Memory B cell (primary cell): ENCODE measurements at regions not wholly inside any gene's neighbourhood (a gene's known extent, or its start where the extent isn't known, plus 50 kb on each side); places are given as distances from the start of the nearest gene placed in this dataset.

Experiments
- ATAC-seq: fragments of 150-1000 bp; cut with Tn5 transposase; 2 replicates; pipeline ENCODE4 v1.10.0; 2021; ENCODE audit warnings: low read depth, mild to moderate bottlenecking, moderate library complexity
- DNase-seq, 2 donors: peaks; one replicate each; pipeline ENCODE4 v3.0.0; 2022; ENCODE audit warnings: low spot score in 2 of 2
- H3K27ac Mint-ChIP-seq: one replicate; pipeline ENCODE4 v1.8.0; 2022; ENCODE audit warnings: mild to moderate bottlenecking, moderate library complexity, mixed read lengths
- H3K27me3 Mint-ChIP-seq: one replicate; pipeline ENCODE4 v1.8.0; 2022; ENCODE audit warnings: mixed read lengths
- H3K36me3 Mint-ChIP-seq: one replicate; pipeline ENCODE4 v1.8.0; 2022; ENCODE audit warnings: mild to moderate bottlenecking, mixed read lengths
- H3K4me1 Mint-ChIP-seq: one replicate; pipeline ENCODE4 v1.8.0; 2022; ENCODE audit warnings: mixed read lengths
- H3K4me3 Mint-ChIP-seq: one replicate; pipeline ENCODE4 v1.8.0; 2022; ENCODE audit warnings: mild to moderate bottlenecking, moderate library complexity, mixed read lengths
- H3K9me3 Mint-ChIP-seq: one replicate; pipeline ENCODE4 v1.8.0; 2022; ENCODE audit warnings: mixed read lengths

DNA sequence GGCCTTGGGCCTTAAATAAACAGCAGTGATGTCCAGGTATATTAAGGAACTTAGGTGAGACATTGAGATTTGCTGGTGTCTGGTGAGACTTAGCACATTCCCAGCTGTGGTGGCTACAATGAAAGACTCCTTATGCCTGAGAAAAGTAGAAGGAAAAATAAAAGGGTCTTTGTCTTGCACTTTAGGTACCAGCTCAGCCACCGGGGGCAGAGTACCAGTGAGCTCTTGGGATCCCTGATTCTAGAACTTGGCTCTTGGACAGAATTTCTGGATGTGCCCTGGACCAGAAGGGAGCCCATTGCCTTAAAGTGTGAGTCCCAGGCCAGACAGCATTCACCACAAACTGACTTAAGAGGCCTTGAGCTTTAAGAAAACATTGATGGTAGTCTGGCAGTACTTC lies 1038.7 kb downstream of the SORCS3 start:
- H3K4me3 Mint-ChIP-seq = no peak overlapping the region
- no peaks in the 10 kb centered on the region for H3K27me3 Mint-ChIP-seq
- no peak for DNase-seq
- no peak overlapping the region for H3K27ac Mint-ChIP-seq
- ATAC-seq = no peak
- no peaks in the 10 kb centered on the region for H3K36me3 Mint-ChIP-seq
- no peaks in the 10 kb centered on the region for H3K4me1 Mint-ChIP-seq
- H3K9me3 Mint-ChIP-seq = peaks cover 18% of the 10 kb centered on the region

DNA sequence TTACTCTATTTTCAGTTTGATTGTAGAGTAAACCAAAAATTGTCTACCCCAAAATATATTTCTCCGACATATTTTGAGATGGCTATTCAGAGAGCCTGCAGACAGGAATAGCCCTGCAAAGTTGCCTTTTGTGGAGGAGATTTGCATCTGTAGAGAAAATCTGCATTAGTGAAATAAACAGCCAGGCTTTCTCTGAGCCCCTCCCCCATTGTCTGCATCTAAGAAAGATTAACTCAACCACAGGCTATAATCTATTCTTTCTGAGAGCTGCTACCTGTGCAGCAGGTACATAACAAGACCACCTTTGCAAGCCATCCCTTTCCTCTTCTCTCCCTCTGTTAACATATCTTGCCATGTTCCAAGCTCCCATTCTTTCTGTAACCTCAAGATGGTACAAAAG lies 1034.2 kb downstream of the SORCS3 start:
- DNase-seq (no peak), ATAC-seq (no peak)
- no peaks in the 10 kb centered on the region for H3K36me3 Mint-ChIP-seq
- no peak overlapping the region for H3K4me3 Mint-ChIP-seq
- H3K27ac Mint-ChIP-seq = no peak overlapping the region
- no peaks in the 10 kb centered on the region for H3K4me1 Mint-ChIP-seq
- H3K27me3 Mint-ChIP-seq = no peaks in the 10 kb centered on the region
- peaks cover 13% of the 10 kb centered on the region for H3K9me3 Mint-ChIP-seq

- H3K4me1 Mint-ChIP-seq = no peaks in the 10 kb centered on the region
- DNase-seq (no peak), ATAC-seq (no peak)
- peaks cover 13% of the 10 kb centered on the region for H3K9me3 Mint-ChIP-seq
- H3K27me3 Mint-ChIP-seq = no peaks in the 10 kb centered on the region
- no peaks in the 10 kb centered on the region for H3K36me3 Mint-ChIP-seq
- no peak overlapping the region for H3K4me3 Mint-ChIP-seq
- no peak overlapping the region for H3K27ac Mint-ChIP-seq
Observed at GRCh38 chr10:105674448-105674847, 1033.4 kb downstream of the SORCS3 start.

DNA sequence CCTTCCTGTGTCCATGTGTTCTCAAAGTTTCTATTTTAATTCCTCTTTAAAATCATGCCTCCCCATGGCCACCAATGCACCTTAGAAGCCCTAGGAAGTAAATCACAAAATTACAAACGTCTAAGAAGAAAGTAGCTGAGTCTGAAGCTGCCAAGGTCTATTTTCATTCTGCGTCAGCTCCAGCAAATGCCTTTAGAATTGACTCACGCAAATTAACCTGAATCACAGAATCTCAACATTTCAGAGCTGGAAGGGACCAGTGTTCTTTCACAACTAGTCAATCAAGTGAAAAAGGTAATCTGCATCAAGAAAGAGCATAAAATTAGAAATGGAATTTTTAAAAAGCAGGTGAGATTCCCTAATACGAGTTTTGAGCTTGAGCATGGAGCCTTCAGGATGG lies 1017.6 kb downstream of the SORCS3 start:
- Mint-ChIP-seq H3K36me3 (no peaks in the 10 kb centered on the region), H3K4me3 (no peak overlapping the region), H3K27me3 (no peaks in the 10 kb centered on the region), H3K4me1 (no peaks in the 10 kb centered on the region), H3K9me3 (peaks cover 7% of the 10 kb centered on the region), H3K27ac (no peak overlapping the region)
- ATAC-seq (no peak), DNase-seq (no peak)

DNA sequence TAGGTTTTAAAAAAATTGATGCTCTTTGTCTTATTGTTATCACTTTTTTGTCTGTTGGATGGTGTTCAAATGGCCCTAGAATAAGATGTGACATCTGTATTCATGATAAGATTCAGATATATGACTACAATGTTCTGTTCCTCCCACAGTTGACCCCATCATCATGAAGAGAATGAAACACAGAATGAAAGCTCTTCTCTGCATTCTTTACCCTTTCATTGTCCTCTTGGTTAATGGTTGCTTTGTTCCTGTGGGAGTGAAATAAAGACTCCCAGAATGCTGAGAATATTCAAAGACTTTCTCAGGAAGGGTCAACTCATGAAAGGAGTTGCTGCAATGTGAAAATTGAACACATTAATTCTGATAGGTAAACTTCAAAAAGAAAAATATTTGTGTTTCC lies 1015.8 kb downstream of the SORCS3 start:
- ATAC-seq (no peak), DNase-seq (no peak)
- no peak overlapping the region for H3K27ac Mint-ChIP-seq
- H3K27me3 Mint-ChIP-seq = no peaks in the 10 kb centered on the region
- H3K36me3 Mint-ChIP-seq = no peaks in the 10 kb centered on the region
- peaks cover 7% of the 10 kb centered on the region for H3K9me3 Mint-ChIP-seq
- no peaks in the 10 kb centered on the region for H3K4me1 Mint-ChIP-seq
- H3K4me3 Mint-ChIP-seq = no peak overlapping the region

DNA sequence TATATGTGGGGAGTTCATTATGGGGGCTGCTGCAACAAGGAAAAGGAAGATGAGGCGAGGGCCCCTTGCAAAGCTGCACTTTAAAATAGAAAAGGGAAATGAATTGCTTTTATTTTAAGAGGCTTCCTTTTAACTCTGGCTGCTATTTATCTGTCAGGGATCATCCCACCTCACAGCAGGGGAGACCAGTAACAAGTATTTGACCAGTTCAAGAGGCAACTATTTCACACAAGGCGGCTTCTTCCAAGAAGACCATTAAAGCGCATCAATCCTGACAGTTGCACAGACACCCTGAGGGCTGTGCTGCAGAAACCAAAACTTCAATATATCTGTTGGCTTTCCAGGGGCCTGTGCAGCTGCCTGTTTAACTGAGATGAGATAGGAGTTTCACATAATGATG lies 1009.2 kb downstream of the SORCS3 start:
- Mint-ChIP-seq H3K27me3 (no peaks in the 10 kb centered on the region), H3K36me3 (no peaks in the 10 kb centered on the region), H3K27ac (no peak overlapping the region), H3K4me3 (no peak overlapping the region), H3K9me3 (peaks cover under 1% of the 10 kb centered on the region), H3K4me1 (no peaks in the 10 kb centered on the region)
- ATAC-seq = no peak
- DNase-seq = no peak

DNA sequence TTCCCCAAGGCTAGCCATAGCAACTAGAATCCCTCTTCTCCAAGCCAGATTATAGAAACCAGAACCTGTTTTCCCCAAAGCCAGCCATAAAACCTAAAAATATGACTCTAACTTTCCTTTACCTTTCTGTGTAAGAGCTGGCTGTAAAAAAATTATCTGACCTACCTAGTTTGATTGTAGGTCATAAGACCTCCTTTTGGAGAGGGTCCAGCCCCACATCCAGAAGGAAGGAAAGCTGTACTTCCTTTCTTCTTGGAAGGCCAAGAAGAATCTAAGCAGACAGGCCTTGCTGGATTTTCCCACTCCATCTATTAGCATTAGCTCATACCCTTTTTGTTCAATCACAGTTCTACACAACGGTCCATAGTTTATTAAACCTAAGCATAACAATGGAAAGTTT lies 1006.3 kb downstream of the SORCS3 start:
- ATAC-seq (no peak), DNase-seq (no peak)
- Mint-ChIP-seq H3K4me1 (no peaks in the 10 kb centered on the region), H3K36me3 (no peaks in the 10 kb centered on the region), H3K4me3 (no peak overlapping the region), H3K27me3 (no peaks in the 10 kb centered on the region), H3K27ac (no peak overlapping the region), H3K9me3 (no peaks in the 10 kb centered on the region)

- DNase-seq (no peak), ATAC-seq (no peak)
- Mint-ChIP-seq H3K27ac (no peak overlapping the region), H3K27me3 (no peaks in the 10 kb centered on the region), H3K9me3 (no peaks in the 10 kb centered on the region), H3K4me3 (no peak overlapping the region), H3K4me1 (no peaks in the 10 kb centered on the region), H3K36me3 (no peaks in the 10 kb centered on the region)
Observed at GRCh38 chr10:105644978-105645377, 1003.9 kb downstream of the SORCS3 start.

DNA sequence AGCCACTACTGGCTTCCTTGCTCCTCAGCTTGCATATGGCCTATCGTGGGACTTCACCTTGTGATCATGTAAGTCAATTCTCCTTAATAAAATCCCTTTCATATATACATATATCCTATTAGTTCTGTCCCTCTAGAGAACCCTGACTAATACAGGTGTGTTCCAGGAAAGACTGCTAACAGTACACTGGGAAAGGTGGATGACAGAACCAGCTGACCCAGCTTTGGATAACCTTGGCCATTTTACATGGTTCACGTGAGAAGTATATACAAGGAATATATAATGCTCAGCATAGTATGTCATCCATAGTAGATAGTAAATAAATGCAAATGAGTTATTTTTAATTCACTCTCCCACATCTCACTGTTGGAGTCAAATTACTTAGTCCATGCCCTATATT lies 1003.5 kb downstream of the SORCS3 start:
- no peaks in the 10 kb centered on the region for H3K9me3 Mint-ChIP-seq
- no peak overlapping the region for H3K27ac Mint-ChIP-seq
- no peak overlapping the region for H3K4me3 Mint-ChIP-seq

GRCh38 chr10:105644091-105644490 lies 1003.0 kb downstream of the SORCS3 start:
- Mint-ChIP-seq H3K9me3 (no peaks in the 10 kb centered on the region), H3K27ac (no peak overlapping the region), H3K4me1 (no peaks in the 10 kb centered on the region), H3K36me3 (no peaks in the 10 kb centered on the region), H3K4me3 (no peak overlapping the region), H3K27me3 (no peaks in the 10 kb centered on the region)
- DNase-seq (no peak), ATAC-seq (no peak)

More for the DNA sequence above, 1003.5 kb downstream of the SORCS3 start:
- Mint-ChIP-seq H3K4me1 (no peaks in the 10 kb centered on the region), H3K36me3 (no peaks in the 10 kb centered on the region), H3K27me3 (no peaks in the 10 kb centered on the region)
- ATAC-seq = no peak
- no peak for DNase-seq

GRCh38 chr10:105643660-105644059 lies 1002.6 kb downstream of the SORCS3 start:
- Mint-ChIP-seq H3K9me3 (peaks cover 2% of the 10 kb centered on the region), H3K36me3 (no peaks in the 10 kb centered on the region), H3K4me1 (no peaks in the 10 kb centered on the region), H3K27ac (no peak overlapping the region), H3K4me3 (no peak overlapping the region), H3K27me3 (no peaks in the 10 kb centered on the region)
- ATAC-seq = no peak
- no peak for DNase-seq

DNA sequence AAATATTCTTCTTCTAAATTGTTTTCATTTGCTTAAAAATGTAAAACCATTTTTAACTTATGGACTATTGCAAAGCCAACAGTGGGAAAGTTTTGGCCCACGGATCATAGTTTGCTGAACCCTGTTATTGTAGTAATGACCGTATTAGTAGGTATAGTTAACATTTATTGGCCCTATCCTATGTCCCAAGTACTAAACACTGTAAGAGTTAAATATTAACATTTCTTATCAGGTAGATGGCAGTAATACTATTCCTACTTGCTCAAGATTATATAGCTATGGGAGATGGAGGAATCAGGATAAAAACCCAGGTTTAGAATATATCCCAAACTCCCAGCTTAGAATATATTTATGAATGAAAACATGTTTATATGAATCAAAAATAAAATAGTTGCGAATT lies 993.2 kb downstream of the SORCS3 start:
- no peaks in the 10 kb centered on the region for H3K27me3 Mint-ChIP-seq
- DNase-seq = no peak
- no peak overlapping the region for H3K27ac Mint-ChIP-seq
- peaks cover 3% of the 10 kb centered on the region for H3K9me3 Mint-ChIP-seq
- no peaks in the 10 kb centered on the region for H3K36me3 Mint-ChIP-seq
- H3K4me1 Mint-ChIP-seq = no peaks in the 10 kb centered on the region
- H3K4me3 Mint-ChIP-seq = no peak overlapping the region
- ATAC-seq = no peak

DNA sequence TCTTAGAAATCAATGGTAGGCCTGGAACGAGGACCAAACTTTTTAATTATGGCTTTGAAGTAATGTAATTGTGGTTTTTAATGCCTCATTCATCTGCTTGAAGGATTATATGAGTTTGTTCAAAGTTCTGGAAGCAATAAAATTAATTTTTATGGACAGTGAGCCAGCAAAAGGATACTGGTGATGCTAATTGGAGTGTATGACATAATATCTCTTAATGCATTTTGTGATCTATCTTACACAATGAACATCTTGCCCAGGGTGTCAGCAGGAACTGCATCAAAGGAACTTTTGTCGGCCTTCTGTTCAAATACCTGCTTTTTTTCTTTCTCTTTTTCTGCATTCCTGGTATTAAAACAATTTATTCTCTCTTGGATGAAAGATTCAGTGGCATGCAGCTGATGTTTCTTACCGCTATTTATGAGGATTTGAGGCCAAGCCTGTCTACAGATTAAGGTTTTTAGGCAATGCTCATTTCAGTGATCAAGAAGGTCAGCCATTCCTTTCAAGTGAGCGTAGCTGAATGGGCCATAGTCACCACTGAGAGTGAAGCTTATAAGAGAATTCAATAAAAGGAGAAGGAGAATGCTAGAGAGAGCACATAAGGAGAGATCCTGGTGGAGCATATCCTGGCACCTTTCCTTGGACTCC lies 974.8 kb downstream of the SORCS3 start:
- DNase-seq (no peak), ATAC-seq (no peak)
- no peaks in the 10 kb centered on the region for H3K36me3 Mint-ChIP-seq
- H3K4me3 Mint-ChIP-seq = no peak overlapping the region
- H3K9me3 Mint-ChIP-seq = peaks cover 5% of the 10 kb centered on the region
- no peaks in the 10 kb centered on the region for H3K27me3 Mint-ChIP-seq
- no peaks in the 10 kb centered on the region for H3K4me1 Mint-ChIP-seq
- no peak overlapping the region for H3K27ac Mint-ChIP-seq

GRCh38 chr10:105611244-105611798 lies 970.2 kb downstream of the SORCS3 start:
- no peaks in the 10 kb centered on the region for H3K27me3 Mint-ChIP-seq
- H3K36me3 Mint-ChIP-seq = no peaks in the 10 kb centered on the region
- H3K4me3 Mint-ChIP-seq = no peak overlapping the region
- no peaks in the 10 kb centered on the region for H3K4me1 Mint-ChIP-seq
- peaks cover 5% of the 10 kb centered on the region for H3K9me3 Mint-ChIP-seq
- no peak for DNase-seq
- no peak for ATAC-seq
- H3K27ac Mint-ChIP-seq = no peak overlapping the region

- Mint-ChIP-seq H3K36me3 (no peaks in the 10 kb centered on the region), H3K9me3 (peaks cover 5% of the 10 kb centered on the region), H3K27ac (no peak overlapping the region), H3K4me1 (no peaks in the 10 kb centered on the region), H3K27me3 (no peaks in the 10 kb centered on the region), H3K4me3 (no peak overlapping the region)
- no peak for DNase-seq
- ATAC-seq = no peak
Observed at GRCh38 chr10:105609451-105609850, 968.4 kb downstream of the SORCS3 start.
